Stimulated activated memory B cell treated with anti-CD40 and anti-IgM and Interleukin-4, amounts not matched to agents 10 μg/mL and 1 μg/mL and 100 μg/mL, for 72 hours (primary cell): ENCODE measurements at regions not wholly inside any gene's neighbourhood (a gene's known extent, or its start where the extent isn't known, plus 50 kb on each side); places are given as distances from the start of the nearest gene placed in this dataset.

Experiments used
- ATAC-seq: fragments of 150-1000 bp; cut with Tn5 transposase; 2 replicates; pipeline ENCODE4 v1.10.0; 2021
- H3K27ac Mint-ChIP-seq: one replicate; pipeline ENCODE4 v1.8.0; 2022; ENCODE audit warnings: mild to moderate bottlenecking, mixed read lengths
- H3K27me3 Mint-ChIP-seq: one replicate; pipeline ENCODE4 v1.8.0; 2022; ENCODE audit warnings: mixed read lengths
- H3K36me3 Mint-ChIP-seq: one replicate; pipeline ENCODE4 v1.8.0; 2022; ENCODE audit warnings: mixed read lengths
- H3K4me1 Mint-ChIP-seq: one replicate; pipeline ENCODE4 v1.8.0; 2022; ENCODE audit warnings: mixed read lengths
- H3K4me3 Mint-ChIP-seq: one replicate; pipeline ENCODE4 v1.8.0; 2022; ENCODE audit warnings: mild to moderate bottlenecking, moderate library complexity, mixed read lengths
- H3K9me3 Mint-ChIP-seq: one replicate; pipeline ENCODE4 v1.8.0; 2022; ENCODE audit warnings: mixed read lengths

DNA sequence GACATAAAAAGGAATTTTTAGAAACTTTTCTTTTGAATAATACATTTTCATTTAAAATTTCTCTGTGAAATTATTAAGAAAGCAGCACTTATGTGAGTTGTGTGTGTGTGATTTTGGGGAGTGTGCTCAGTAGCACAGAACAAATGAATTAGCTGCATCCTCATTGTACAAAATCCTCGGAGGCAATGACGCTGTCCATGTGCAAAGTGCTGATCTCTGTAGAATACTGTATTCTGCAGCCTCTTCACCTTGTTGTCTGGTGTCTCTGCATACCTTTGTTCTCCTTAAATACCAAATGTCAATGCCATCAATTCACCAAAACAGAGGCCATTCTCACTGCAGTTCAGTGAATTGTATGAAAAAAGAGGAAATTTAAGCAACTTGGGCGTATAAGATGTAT, 838.4 kb downstream of the QKI start:
- ATAC-seq: no peak
- Mint-ChIP-seq H3K4me3 (no peak overlapping the region), H3K27me3 (no peaks in the 10 kb centered on the region), H3K4me1 (no peaks in the 10 kb centered on the region), H3K9me3 (peaks cover 6% of the 10 kb centered on the region), H3K36me3 (no peaks in the 10 kb centered on the region), H3K27ac (no peak overlapping the region)

- ATAC-seq: no peak
- H3K4me1 Mint-ChIP-seq: no peaks in the 10 kb centered on the region
- H3K27ac Mint-ChIP-seq: no peak overlapping the region
- no peaks in the 10 kb centered on the region for H3K36me3 Mint-ChIP-seq
- H3K27me3 Mint-ChIP-seq: no peaks in the 10 kb centered on the region
- no peak overlapping the region for H3K4me3 Mint-ChIP-seq
- H3K9me3 Mint-ChIP-seq: peaks cover 4% of the 10 kb centered on the region
These were observed 837.8 kb downstream of the QKI start for GRCh38 chr6:164252291-164252690.

DNA sequence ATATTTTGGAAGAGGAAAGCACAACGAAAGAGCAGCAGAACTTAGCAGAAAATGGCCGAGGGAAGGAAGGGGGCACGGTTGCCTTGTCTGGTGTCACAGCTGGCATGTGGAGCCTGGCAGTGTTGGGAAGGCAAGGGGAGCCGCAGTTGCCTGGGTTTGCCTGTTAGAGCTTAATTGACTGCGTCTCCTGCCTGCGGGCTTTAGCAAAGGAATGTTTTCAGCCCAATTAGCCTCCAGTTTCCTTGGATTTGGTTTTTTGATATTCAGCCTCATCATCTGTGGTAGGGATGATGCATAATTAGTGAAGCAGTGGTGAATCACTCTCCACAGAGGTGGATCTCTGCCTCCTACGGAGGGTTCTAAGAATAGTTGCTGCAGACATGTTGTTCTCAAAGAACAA, 832.6 kb downstream of the QKI start:
- Mint-ChIP-seq H3K27me3 (no peaks in the 10 kb centered on the region), H3K4me1 (no peaks in the 10 kb centered on the region), H3K4me3 (no peak overlapping the region), H3K9me3 (peaks cover 4% of the 10 kb centered on the region), H3K36me3 (no peaks in the 10 kb centered on the region), H3K27ac (no peak overlapping the region)
- ATAC-seq: no peak

- no peak for ATAC-seq
- no peaks in the 10 kb centered on the region for H3K4me1 Mint-ChIP-seq
- no peak overlapping the region for H3K4me3 Mint-ChIP-seq
- H3K36me3 Mint-ChIP-seq: no peaks in the 10 kb centered on the region
- H3K27me3 Mint-ChIP-seq: no peaks in the 10 kb centered on the region
- no peak overlapping the region for H3K27ac Mint-ChIP-seq
- peaks cover 4% of the 10 kb centered on the region for H3K9me3 Mint-ChIP-seq
These were observed 831.6 kb downstream of the QKI start for GRCh38 chr6:164246082-164246481.

DNA sequence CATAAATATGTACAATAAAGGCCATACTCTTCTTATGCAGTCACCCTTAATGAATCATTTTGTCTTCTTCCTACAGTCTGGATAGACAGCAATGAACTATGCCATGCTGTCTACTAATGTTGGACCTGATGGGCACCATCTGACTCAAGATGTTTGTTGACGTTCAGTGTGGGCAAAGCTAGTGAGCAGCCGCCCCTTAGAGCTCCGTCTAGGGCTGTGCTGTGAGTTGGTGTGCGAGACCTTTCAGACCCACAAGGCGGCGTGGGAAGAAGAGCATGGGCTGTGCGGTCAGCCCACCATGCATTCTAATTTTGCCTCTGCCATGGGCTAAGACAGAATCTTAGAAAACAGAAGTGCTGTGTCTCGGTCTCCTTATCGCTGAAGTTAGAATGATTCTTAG, 829.4 kb downstream of the QKI start:
- Mint-ChIP-seq H3K27ac (no peak overlapping the region), H3K36me3 (no peaks in the 10 kb centered on the region), H3K9me3 (peaks cover 10% of the 10 kb centered on the region), H3K4me1 (no peaks in the 10 kb centered on the region), H3K27me3 (no peaks in the 10 kb centered on the region), H3K4me3 (no peak overlapping the region)
- no peak for ATAC-seq

- no peaks in the 10 kb centered on the region for H3K36me3 Mint-ChIP-seq
- peaks cover 10% of the 10 kb centered on the region for H3K9me3 Mint-ChIP-seq
- H3K27me3 Mint-ChIP-seq: no peaks in the 10 kb centered on the region
- no peak for ATAC-seq
- H3K4me1 Mint-ChIP-seq: no peaks in the 10 kb centered on the region
- no peak overlapping the region for H3K4me3 Mint-ChIP-seq
- H3K27ac Mint-ChIP-seq: no peak overlapping the region
These were observed 828.6 kb downstream of the QKI start for GRCh38 chr6:164243012-164243610.

- H3K4me1 Mint-ChIP-seq: no peaks in the 10 kb centered on the region
- no peak overlapping the region for H3K27ac Mint-ChIP-seq
- no peak for ATAC-seq
- H3K36me3 Mint-ChIP-seq: no peaks in the 10 kb centered on the region
- H3K4me3 Mint-ChIP-seq: no peak overlapping the region
- H3K27me3 Mint-ChIP-seq: no peaks in the 10 kb centered on the region
- H3K9me3 Mint-ChIP-seq: peaks cover 3% of the 10 kb centered on the region
These were observed 816.3 kb downstream of the QKI start for GRCh38 chr6:164230804-164231203.

DNA sequence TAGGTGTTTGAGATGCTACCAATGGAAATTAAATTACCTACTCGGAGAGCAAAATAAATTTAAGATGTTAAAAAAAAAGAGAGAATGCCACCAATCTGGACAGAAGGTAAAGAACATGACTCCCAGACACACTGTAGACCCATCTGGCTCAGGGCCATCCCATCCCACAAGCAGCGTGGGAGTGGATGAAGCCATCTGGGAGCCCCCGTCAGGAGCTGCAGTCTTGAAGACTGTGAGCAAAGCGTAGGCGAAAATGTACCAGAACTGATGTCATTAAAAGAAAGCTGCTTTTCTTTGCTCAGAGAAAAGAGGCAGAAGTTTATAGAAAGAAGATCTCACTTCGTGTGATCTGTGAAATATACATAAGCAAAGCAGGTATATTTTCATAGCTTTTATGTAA, 815.7 kb downstream of the QKI start:
- Mint-ChIP-seq H3K36me3 (no peaks in the 10 kb centered on the region), H3K9me3 (peaks cover 3% of the 10 kb centered on the region), H3K4me3 (no peak overlapping the region), H3K27ac (no peak overlapping the region), H3K27me3 (no peaks in the 10 kb centered on the region), H3K4me1 (no peaks in the 10 kb centered on the region)
- no peak for ATAC-seq

DNA sequence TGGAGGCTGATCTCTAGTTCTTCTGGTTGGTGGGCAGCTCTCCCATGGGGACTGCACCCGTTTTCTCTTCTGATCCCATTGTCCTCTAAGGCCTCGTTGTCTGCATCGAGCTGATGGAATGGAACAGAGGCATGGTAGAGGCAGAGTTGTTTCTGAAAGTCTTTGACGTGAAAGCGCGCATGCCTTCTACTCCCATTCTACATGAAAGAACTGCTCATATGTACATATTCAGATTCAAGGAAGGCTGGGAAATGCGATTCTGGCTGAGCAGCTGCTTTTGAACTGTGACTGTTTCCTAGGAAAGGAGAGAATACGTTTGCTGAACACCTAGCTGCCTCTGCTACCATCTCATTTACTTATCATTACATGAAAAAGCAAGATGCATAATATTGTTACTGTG, 815.2 kb downstream of the QKI start:
- peaks cover 3% of the 10 kb centered on the region for H3K9me3 Mint-ChIP-seq
- H3K4me1 Mint-ChIP-seq: no peaks in the 10 kb centered on the region
- no peaks in the 10 kb centered on the region for H3K27me3 Mint-ChIP-seq
- H3K36me3 Mint-ChIP-seq: no peaks in the 10 kb centered on the region
- no peak overlapping the region for H3K27ac Mint-ChIP-seq
- H3K4me3 Mint-ChIP-seq: no peak overlapping the region
- ATAC-seq: no peak

DNA sequence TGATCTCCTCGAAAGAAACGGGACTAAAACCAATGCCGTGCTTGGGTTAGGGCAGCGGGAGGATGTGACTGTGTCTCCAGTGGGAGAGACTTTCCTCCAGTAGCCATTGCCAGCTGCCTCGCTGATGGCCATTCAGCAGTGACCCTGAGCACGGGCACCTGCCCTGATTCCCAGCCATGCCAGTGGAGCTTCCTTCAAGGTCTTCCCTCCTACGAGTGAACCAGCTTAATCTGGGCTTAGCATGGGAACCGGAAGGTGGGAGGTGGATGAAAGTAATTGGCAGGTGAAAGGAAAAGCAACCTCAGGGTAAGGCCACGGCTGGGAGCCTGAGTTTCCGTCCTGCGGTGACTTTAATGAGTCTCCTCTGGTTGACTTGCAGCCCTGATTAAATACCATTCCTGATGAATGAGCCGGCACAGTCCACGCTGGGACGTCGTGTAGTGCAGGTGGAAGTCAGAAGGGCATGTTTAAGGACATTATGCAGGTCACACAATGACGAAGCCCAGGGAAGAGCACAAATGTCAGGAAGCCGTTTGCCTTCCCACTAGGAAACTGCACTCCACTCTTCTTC, 813.5 kb downstream of the QKI start:
- no peak for ATAC-seq
- no peak overlapping the region for H3K4me3 Mint-ChIP-seq
- H3K27ac Mint-ChIP-seq: no peak overlapping the region
- no peaks in the 10 kb centered on the region for H3K9me3 Mint-ChIP-seq
- no peaks in the 10 kb centered on the region for H3K4me1 Mint-ChIP-seq
- no peaks in the 10 kb centered on the region for H3K36me3 Mint-ChIP-seq
- no peaks in the 10 kb centered on the region for H3K27me3 Mint-ChIP-seq

DNA sequence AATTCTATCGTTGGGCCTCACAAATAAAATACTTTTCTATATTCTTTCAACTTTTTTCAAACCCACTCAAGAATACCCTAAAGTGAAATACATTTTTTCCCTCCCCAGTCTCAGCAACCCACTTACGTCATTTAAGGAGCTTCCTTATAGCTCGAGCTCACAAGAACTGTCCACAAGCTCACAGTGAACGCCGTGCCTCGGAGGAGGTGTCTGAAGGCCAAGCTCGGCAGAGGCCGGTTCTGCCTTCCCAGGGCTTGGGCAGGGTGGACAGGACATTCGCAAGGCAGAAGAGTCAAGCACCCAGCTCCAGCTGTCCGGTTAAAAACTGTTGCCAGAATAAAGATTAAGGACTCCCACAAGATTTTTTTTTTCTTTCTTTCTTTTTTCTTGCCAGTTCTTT, 802.3 kb downstream of the QKI start:
- no peak overlapping the region for H3K4me3 Mint-ChIP-seq
- no peak overlapping the region for H3K27ac Mint-ChIP-seq
- no peaks in the 10 kb centered on the region for H3K36me3 Mint-ChIP-seq
- peaks cover 3% of the 10 kb centered on the region for H3K9me3 Mint-ChIP-seq
- H3K27me3 Mint-ChIP-seq: no peaks in the 10 kb centered on the region
- no peak for ATAC-seq
- no peaks in the 10 kb centered on the region for H3K4me1 Mint-ChIP-seq

GRCh38 chr6:164216368-164216767, 801.9 kb downstream of the QKI start:
- H3K27me3 Mint-ChIP-seq: no peaks in the 10 kb centered on the region
- H3K4me1 Mint-ChIP-seq: no peaks in the 10 kb centered on the region
- H3K27ac Mint-ChIP-seq: no peak overlapping the region
- H3K4me3 Mint-ChIP-seq: no peak overlapping the region
- H3K9me3 Mint-ChIP-seq: peaks cover 4% of the 10 kb centered on the region
- H3K36me3 Mint-ChIP-seq: no peaks in the 10 kb centered on the region
- no peak for ATAC-seq

DNA sequence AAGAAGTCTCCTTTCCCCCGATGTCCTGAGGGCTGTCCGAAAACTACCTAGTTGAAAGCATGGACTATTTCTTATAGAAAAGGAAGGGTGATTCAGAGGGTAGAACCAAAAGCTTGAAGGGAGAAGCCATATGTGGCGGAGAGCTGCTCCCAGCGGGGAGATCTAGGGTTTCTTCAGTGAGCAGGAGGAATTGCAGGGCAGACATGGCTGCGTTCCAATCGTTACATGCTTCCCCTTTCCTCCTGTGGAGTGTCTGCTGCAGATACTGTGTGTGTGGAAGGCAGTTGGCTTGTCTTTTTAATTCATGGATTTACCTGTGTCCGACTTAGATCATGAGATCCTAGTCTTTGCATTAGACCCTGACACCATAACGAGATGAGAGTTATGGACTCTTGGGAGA, 799.5 kb downstream of the QKI start:
- peaks cover 10% of the 10 kb centered on the region for H3K9me3 Mint-ChIP-seq
- no peaks in the 10 kb centered on the region for H3K36me3 Mint-ChIP-seq

DNA sequence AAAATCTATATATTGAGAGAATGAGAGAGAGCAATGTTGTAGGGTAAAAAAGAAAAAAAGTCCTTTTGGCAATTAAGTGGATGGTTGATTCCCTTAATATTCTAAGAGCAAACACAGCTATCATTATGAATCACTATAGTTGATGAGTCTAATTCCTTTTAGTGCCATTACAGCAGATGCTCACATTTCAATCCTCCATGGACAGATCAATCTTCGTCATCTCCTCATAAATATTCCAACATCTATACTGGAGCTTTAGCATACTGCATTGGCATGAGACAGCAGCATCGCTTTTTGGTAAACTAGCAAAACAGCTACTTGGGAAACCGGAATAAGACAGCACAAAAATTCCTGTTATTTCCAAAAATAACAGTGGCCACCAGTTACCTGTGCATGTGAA, 796.7 kb downstream of the QKI start:
- peaks cover 13% of the 10 kb centered on the region for H3K9me3 Mint-ChIP-seq
- no peaks in the 10 kb centered on the region for H3K4me1 Mint-ChIP-seq
- no peaks in the 10 kb centered on the region for H3K27me3 Mint-ChIP-seq
- no peak overlapping the region for H3K27ac Mint-ChIP-seq
- H3K36me3 Mint-ChIP-seq: no peaks in the 10 kb centered on the region
- no peak for ATAC-seq
- H3K4me3 Mint-ChIP-seq: no peak overlapping the region

More for the DNA sequence above, 799.5 kb downstream of the QKI start:
- Mint-ChIP-seq H3K27ac (no peak overlapping the region), H3K4me3 (no peak overlapping the region), H3K4me1 (no peaks in the 10 kb centered on the region), H3K27me3 (no peaks in the 10 kb centered on the region)
- no peak for ATAC-seq

- H3K27me3 Mint-ChIP-seq: no peaks in the 10 kb centered on the region
- no peak for ATAC-seq
- peaks cover 14% of the 10 kb centered on the region for H3K9me3 Mint-ChIP-seq
These were observed 796.3 kb downstream of the QKI start for GRCh38 chr6:164210783-164211182.

DNA sequence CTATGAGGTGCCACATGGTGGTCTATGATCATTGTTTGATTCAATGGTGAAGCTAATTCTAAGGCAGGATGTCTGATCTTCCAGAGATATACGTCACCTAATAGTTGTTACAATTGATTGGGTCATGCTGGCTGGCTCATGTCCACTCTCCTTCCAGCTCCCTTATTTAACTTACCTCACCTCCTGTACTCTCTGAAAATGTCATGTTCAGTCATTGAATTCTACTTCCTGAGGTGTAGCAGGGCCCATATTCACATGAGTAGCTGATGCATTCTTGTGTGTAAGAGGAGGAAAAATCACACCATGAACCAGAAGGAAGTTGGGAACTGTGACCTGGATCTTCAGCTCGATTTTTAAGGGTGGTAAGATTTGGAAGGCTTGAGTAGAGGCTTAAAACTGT, 795.8 kb downstream of the QKI start:
- no peak overlapping the region for H3K27ac Mint-ChIP-seq
- no peaks in the 10 kb centered on the region for H3K36me3 Mint-ChIP-seq
- no peaks in the 10 kb centered on the region for H3K27me3 Mint-ChIP-seq
- no peak for ATAC-seq
- peaks cover 14% of the 10 kb centered on the region for H3K9me3 Mint-ChIP-seq
- no peaks in the 10 kb centered on the region for H3K4me1 Mint-ChIP-seq
- no peak overlapping the region for H3K4me3 Mint-ChIP-seq

More at GRCh38 chr6:164210783-164211182, 796.3 kb downstream of the QKI start:
- Mint-ChIP-seq H3K36me3 (no peaks in the 10 kb centered on the region), H3K4me1 (no peaks in the 10 kb centered on the region), H3K4me3 (no peak overlapping the region), H3K27ac (no peak overlapping the region)
